Neural cell (in vitro differentiated cells): ENCODE measurements at regions not wholly inside any gene's neighbourhood (a gene's known extent, or its start where the extent isn't known, plus 50 kb on each side); places are given as distances from the start of the nearest gene placed in this dataset.

Experiments
- H2AFZ ChIP-seq: fragments of 200-600, 300-800 bp; sonication (generic), shearing (Covaris generic); 2 replicates; pipeline ENCODE4 v1.6.0; 2014; ENCODE audit warnings: low read depth, mild to moderate bottlenecking, antibody characterized with exemption, low read length, moderate library complexity
- H3F3A ChIP-seq: fragments of 200-600 bp; shearing (Covaris generic); 2 replicates; pipeline ENCODE4 v1.6.1; 2016; ENCODE audit warnings: mild to moderate bottlenecking, moderate library complexity, mixed read lengths, antibody characterized with exemption, low read length; ENCODE audit not compliant: insufficient read depth, poor library complexity, severe bottlenecking
- H3K27ac ChIP-seq: fragments of 200-600, 300-800 bp; sonication (generic), shearing (Covaris generic); 2 replicates; pipeline ENCODE4 v1.5.1; 2014; ENCODE audit warnings: mild to moderate bottlenecking, low read length, moderate library complexity
- H3K27me3 ChIP-seq: fragments of 300-800, 200-600 bp; sonication (generic), shearing (Covaris generic); 2 replicates; pipeline ENCODE4 v1.6.0; 2014; ENCODE audit warnings: mild to moderate bottlenecking, low read depth, low read length, moderate library complexity; ENCODE audit not compliant: insufficient read depth
- H3K36me3 ChIP-seq: fragments of 300-800, 200-600 bp; sonication (generic), shearing (Covaris generic); 2 replicates; pipeline ENCODE4 v1.5.1; 2014; ENCODE audit warnings: mild to moderate bottlenecking, antibody characterized with exemption, low read length, moderate library complexity; ENCODE audit not compliant: insufficient read depth
- H3K4me2 ChIP-seq: fragments of 300-800, 200-600 bp; sonication (generic), shearing (Covaris generic); 2 replicates; pipeline ENCODE4 v1.6.0; 2014; ENCODE audit warnings: mild to moderate bottlenecking, low read length
- H3K4me3 ChIP-seq: fragments of 300-800, 200-600 bp; sonication (generic), shearing (Covaris generic); 2 replicates; pipeline ENCODE4 v1.5.1; 2014; ENCODE audit warnings: mild to moderate bottlenecking, low read length, moderate library complexity
- H3K79me2 ChIP-seq: fragments of 200-600 bp; shearing (Covaris generic); replicated peaks from 2 replicates; pipeline ENCODE4 v1.6.0; 2014; ENCODE audit warnings: mild to moderate bottlenecking, low read length, moderate library complexity; ENCODE audit not compliant: insufficient read depth
- H3K9ac ChIP-seq: fragments of 300-800, 200-600 bp; sonication (generic), shearing (Covaris generic); 2 replicates; pipeline ENCODE4 v1.6.1; 2016; ENCODE audit warnings: mild to moderate bottlenecking, low read length, mixed read lengths
- H3K9me2 ChIP-seq: fragments of 200-600 bp; shearing (Covaris generic); 2 replicates; pipeline ENCODE4 v1.6.1; 2016; ENCODE audit warnings: mild to moderate bottlenecking, low read length, mixed read lengths; ENCODE audit not compliant: insufficient read depth
- H3K9me3 ChIP-seq: fragments of 200-600, 300-800 bp; sonication (generic), shearing (Covaris generic); 2 replicates; pipeline ENCODE4 v1.6.1; 2016; ENCODE audit warnings: mild to moderate bottlenecking, mixed run types, low read length, moderate library complexity, mixed read lengths
- H4K20me1 ChIP-seq: fragments of 200-600 bp; shearing (Covaris generic); 2 replicates; pipeline ENCODE4 v1.6.1; 2016; ENCODE audit warnings: mild to moderate bottlenecking, mixed run types; ENCODE audit not compliant: insufficient read depth
- CTCF ChIP-seq: fragments of 450-650 bp; IDR thresholded peaks from 2 replicates; pipeline ENCODE4 v1.5.1; 2014; ENCODE audit warnings: antibody characterized with exemption, mild to moderate bottlenecking, moderate library complexity; ENCODE audit not compliant: poor library complexity, severe bottlenecking
- EP300 ChIP-seq: fragments of 450-650 bp; conservative IDR thresholded peaks from 2 replicates; pipeline ENCODE4 v1.6.1; 2014; ENCODE audit warnings: antibody characterized with exemption, mild to moderate bottlenecking, moderate library complexity; ENCODE audit not compliant: poor library complexity, severe bottlenecking
- EZH2 ChIP-seq: fragments of 200-600, 300-800 bp; shearing (Covaris generic), sonication (generic); IDR thresholded peaks from 2 replicates; pipeline ENCODE4 v1.6.1; 2014; ENCODE audit warnings: antibody characterized with exemption, low read length, borderline replicate concordance, mild to moderate bottlenecking; ENCODE audit not compliant: insufficient read depth, poor library complexity, severe bottlenecking
- MXI1 ChIP-seq: fragments of 450-650 bp; conservative IDR thresholded peaks from 2 replicates; pipeline ENCODE4 v1.6.1; 2014; ENCODE audit warnings: antibody characterized with exemption, mild to moderate bottlenecking; ENCODE audit not compliant: poor library complexity, severe bottlenecking
- POLR2AphosphoS5 ChIP-seq: IDR thresholded peaks from 2 replicates; pipeline ENCODE4 v1.6.1; 2012
- RAD21 ChIP-seq: fragments of 450-650 bp; conservative IDR thresholded peaks from 2 replicates; pipeline ENCODE4 v1.6.1; 2014; ENCODE audit warnings: antibody characterized with exemption, mild to moderate bottlenecking, moderate library complexity
- REST ChIP-seq: IDR thresholded peaks from 2 replicates; pipeline ENCODE4 v1.6.1; 2012; ENCODE audit warnings: borderline replicate concordance
- SMC3 ChIP-seq: fragments of 450-650 bp; conservative IDR thresholded peaks from 2 replicates; pipeline ENCODE4 v1.6.1; 2014; ENCODE audit warnings: antibody characterized with exemption, mild to moderate bottlenecking, moderate library complexity; ENCODE audit not compliant: poor library complexity
- TAF1 ChIP-seq: IDR thresholded peaks from 2 replicates; pipeline ENCODE4 v1.6.1; 2012; ENCODE audit warnings: low read depth

GRCh38 chr1:99482286-99482685 lies 163.6 kb upstream of the PALMD start:
- Histone ChIP-seq H4K20me1 (no peaks in the 10 kb centered on the region), H3F3A (no peaks in the 10 kb centered on the region), H3K27me3 (no peaks in the 10 kb centered on the region), H3K79me2 (no peaks in the 10 kb centered on the region), H3K9ac (no peak overlapping the region), H3K9me3 (no peaks in the 10 kb centered on the region), H3K4me2 (no peak overlapping the region), H3K4me3 (no peak overlapping the region), H3K9me2 (no peaks in the 10 kb centered on the region), H3K36me3 (no peaks in the 10 kb centered on the region), H2AFZ (no peak overlapping the region), H3K27ac (no peak overlapping the region)
- TF ChIP-seq EZH2 (no peak), TAF1 (no peak), POLR2AphosphoS5 (no peak), REST (no peak), CTCF (no peak), RAD21 (no peak), MXI1 (no peak), EP300 (no peak), SMC3 (no peak)

GRCh38 chr1:99482750-99483149 lies 163.2 kb upstream of the PALMD start:
- Histone ChIP-seq H3F3A (no peaks in the 10 kb centered on the region), H3K79me2 (no peaks in the 10 kb centered on the region), H3K4me2 (no peak overlapping the region), H3K36me3 (no peaks in the 10 kb centered on the region), H3K9me2 (no peaks in the 10 kb centered on the region), H2AFZ (no peak overlapping the region), H3K9ac (no peak overlapping the region), H3K4me3 (no peak overlapping the region), H4K20me1 (no peaks in the 10 kb centered on the region), H3K27me3 (no peaks in the 10 kb centered on the region), H3K9me3 (no peaks in the 10 kb centered on the region), H3K27ac (no peak overlapping the region)
- TF ChIP-seq CTCF (no peak), EZH2 (no peak), TAF1 (no peak), MXI1 (no peak), RAD21 (no peak), REST (no peak)
